NCI-H2227 treated with DMSO at 0.1 percent for 48 hours (cell line): ENCODE measurements at regions not wholly inside any gene's neighbourhood (a gene's known extent, or its start where the extent isn't known, plus 50 kb on each side); places are given as distances from the start of the nearest gene placed in this dataset.
"Not testable (repeated sequence)": the region's sequence is repeated elsewhere in the genome, so short reads cannot be mapped to it uniquely, and the experiment has no call there.

ENCODE experiments used
- DNase-seq: peaks from one replicate; lab custom pipeline; 2025; lab: John Stamatoyannopoulos, UW

- no peak for DNase-seq
Observed at GRCh38 chr3:24687671-24688070, 193.0 kb upstream of the THRB start.

- no peak for DNase-seq
Observed at GRCh38 chr3:24688446-24689148, 193.9 kb upstream of the THRB start.

- no peak for DNase-seq
Observed at GRCh38 chr3:24689353-24689752, 194.7 kb upstream of the THRB start.

GRCh38 chr3:24690777-24691176 lies 196.1 kb upstream of the THRB start:
- DNase-seq: no peak

GRCh38 chr3:24699078-24699477 lies 204.4 kb upstream of the THRB start:
- not testable (repeated sequence) for DNase-seq

- DNase-seq: no peak
Observed at GRCh38 chr3:24704496-24704895, 209.8 kb upstream of the THRB start.

GRCh38 chr3:24707936-24708335 lies 213.3 kb upstream of the THRB start:
- no peak for DNase-seq

- no peak for DNase-seq
Observed at GRCh38 chr3:24709956-24710355, 215.3 kb upstream of the THRB start.

- no peak for DNase-seq
Observed at GRCh38 chr3:24713516-24713915, 218.9 kb upstream of the THRB start.

GRCh38 chr3:24714436-24714835 lies 219.8 kb upstream of the THRB start:
- no peak for DNase-seq

- no peak for DNase-seq
Observed at GRCh38 chr3:24715171-24715792, 220.6 kb upstream of the THRB start.

GRCh38 chr3:24722087-24722486 lies 227.4 kb upstream of the THRB start:
- no peak for DNase-seq

- DNase-seq: no peak
Observed at GRCh38 chr3:24725514-24726255, 231.0 kb upstream of the THRB start.

GRCh38 chr3:24726423-24726822 lies 231.8 kb upstream of the THRB start:
- no peak for DNase-seq

GRCh38 chr3:24730173-24730572 lies 235.5 kb upstream of the THRB start:
- DNase-seq: no peak

GRCh38 chr3:24734019-24734418 lies 239.4 kb upstream of the THRB start:
- no peak for DNase-seq

GRCh38 chr3:24736701-24737100 lies 242.1 kb upstream of the THRB start:
- DNase-seq: no peak

GRCh38 chr3:24740326-24740725 lies 245.7 kb upstream of the THRB start:
- DNase-seq: no peak

GRCh38 chr3:24741506-24741905 lies 246.9 kb upstream of the THRB start:
- no peak for DNase-seq

GRCh38 chr3:24748520-24748919 lies 253.9 kb upstream of the THRB start:
- no peak for DNase-seq

- no peak for DNase-seq
Observed at GRCh38 chr3:24751020-24751419, 256.4 kb upstream of the THRB start.

- DNase-seq: no peak
Observed at GRCh38 chr3:24756101-24756888, 261.6 kb upstream of the THRB start.
